GM12875 (cell line): ENCODE measurements at regions not wholly inside any gene's neighbourhood (a gene's known extent, or its start where the extent isn't known, plus 50 kb on each side); places are given as distances from the start of the nearest gene placed in this dataset.

Experiments used
- H3K4me3 ChIP-seq: one replicate; pipeline ENCODE4 v1.5.1; 2011; ENCODE audit warnings: low read depth, low read length, control low read depth
- CTCF ChIP-seq: IDR thresholded peaks from 2 replicates; pipeline ENCODE4 v1.5.1; 2011; ENCODE audit warnings: low read depth, mild to moderate bottlenecking, control low read depth, inconsistent platforms, low read length, moderate library complexity, borderline replicate concordance; ENCODE audit not compliant: insufficient read depth

GRCh38 chr2:74767618-74768017 is 66.3 kb upstream of the HK2 start:
- no peak overlapping the region for H3K4me3 ChIP-seq
- no peak for TF ChIP-seq CTCF

- TF ChIP-seq CTCF = no peak
- H3K4me3 ChIP-seq = no peak overlapping the region
Measured at GRCh38 chr2:74768401-74768914, 65.5 kb upstream of the HK2 start.

- TF ChIP-seq CTCF = no peak
- no peak overlapping the region for H3K4me3 ChIP-seq
Measured at GRCh38 chr2:74772046-74772445, 61.9 kb upstream of the HK2 start.

- H3K4me3 ChIP-seq = no peak overlapping the region
- TF ChIP-seq CTCF = no peak
Measured at GRCh38 chr2:74777161-74777900, 56.6 kb upstream of the HK2 start.

- TF ChIP-seq CTCF = no peak
- no peak overlapping the region for H3K4me3 ChIP-seq
Measured at GRCh38 chr2:74778381-74779264, 55.3 kb upstream of the HK2 start.

- no peak for TF ChIP-seq CTCF
- no peak overlapping the region for H3K4me3 ChIP-seq
Measured at GRCh38 chr2:74779265-74779558, 54.7 kb upstream of the HK2 start.

GRCh38 chr2:74779587-74780135 is 54.3 kb upstream of the HK2 start:
- H3K4me3 ChIP-seq = no peak overlapping the region
- no peak for TF ChIP-seq CTCF
